ACC112 (cell line): ENCODE measurements at regions not wholly inside any gene's neighbourhood (a gene's known extent, or its start where the extent isn't known, plus 50 kb on each side); places are given as distances from the start of the nearest gene placed in this dataset.

Experiments used
- H2AFZ ChIP-seq: fragments of 200-600 bp; sonication (generic); one replicate; pipeline ENCODE4 v1.6.0; 2017; ENCODE audit warnings: antibody characterized with exemption, low read length; ENCODE audit not compliant: unreplicated experiment
- H3K27ac ChIP-seq: fragments of 200-600 bp; sonication (generic); 2 replicates; pipeline ENCODE4 v1.5.1; 2014; ENCODE audit warnings: low read depth, mild to moderate bottlenecking, antibody characterized with exemption, low read length, moderate library complexity
- H3K27me3 ChIP-seq: fragments of 200-600 bp; sonication (generic); 2 replicates; pipeline ENCODE4 v1.6.1; 2014; ENCODE audit warnings: mild to moderate bottlenecking, antibody characterized with exemption, low read length, moderate library complexity, mixed read lengths; ENCODE audit not compliant: insufficient read depth
- H3K36me3 ChIP-seq: fragments of 200-600 bp; sonication (generic); 2 replicates; pipeline ENCODE4 v1.6.1; 2016; ENCODE audit warnings: mild to moderate bottlenecking, antibody characterized with exemption, low read length, moderate library complexity, mixed read lengths; ENCODE audit not compliant: insufficient read depth
- H3K4me1 ChIP-seq: fragments of 200-600 bp; sonication (generic); one replicate; pipeline ENCODE4 v1.6.1; 2016; ENCODE audit warnings: low read length, mixed read lengths; ENCODE audit not compliant: insufficient read depth, unreplicated experiment, control insufficient read depth
- H3K4me3 ChIP-seq: fragments of 200-600 bp; sonication (generic); 2 replicates; pipeline ENCODE4 v1.5.1; 2014; ENCODE audit warnings: mild to moderate bottlenecking, low read depth, low read length
- H3K79me2 ChIP-seq: fragments of 200-600 bp; sonication (generic); one replicate; pipeline ENCODE4 v1.6.0; 2016; ENCODE audit warnings: low read length; ENCODE audit not compliant: control insufficient read depth, unreplicated experiment, insufficient read depth

GRCh38 chr2:23200068-23200786, 184.8 kb upstream of the KLHL29 start:
- Histone ChIP-seq H3K4me3 (no peak overlapping the region), H2AFZ (no peak overlapping the region), H3K27me3 (peaks cover 14% of the 10 kb centered on the region; the same call in 1 of the 2 replicates), H3K79me2 (no peaks in the 10 kb centered on the region), H3K4me1 (no peaks in the 10 kb centered on the region), H3K27ac (no peak overlapping the region), H3K36me3 (no peaks in the 10 kb centered on the region)

GRCh38 chr2:23200787-23201114, 184.2 kb upstream of the KLHL29 start:
- Histone ChIP-seq H3K4me3 (no peak overlapping the region), H2AFZ (no peak overlapping the region), H3K79me2 (no peaks in the 10 kb centered on the region), H3K27me3 (peaks cover 14% of the 10 kb centered on the region; the same call in 1 of the 2 replicates), H3K4me1 (no peaks in the 10 kb centered on the region), H3K36me3 (no peaks in the 10 kb centered on the region), H3K27ac (no peak overlapping the region)

GRCh38 chr2:23203383-23203782, 181.6 kb upstream of the KLHL29 start:
- Histone ChIP-seq H3K27me3 (peaks cover 1% of the 10 kb centered on the region; the same call in 1 of the 2 replicates), H3K36me3 (no peaks in the 10 kb centered on the region)

GRCh38 chr2:23204685-23205242, 180.2 kb upstream of the KLHL29 start:
- Histone ChIP-seq H3K4me1 (no peaks in the 10 kb centered on the region), H2AFZ (no peak overlapping the region), H3K27me3 (no peaks in the 10 kb centered on the region), H3K4me3 (no peak overlapping the region), H3K79me2 (no peaks in the 10 kb centered on the region), H3K27ac (no peak overlapping the region), H3K36me3 (no peaks in the 10 kb centered on the region)

More at GRCh38 chr2:23203383-23203782, 181.6 kb upstream of the KLHL29 start:
- Histone ChIP-seq H3K4me3 (no peak overlapping the region), H3K27ac (no peak overlapping the region), H2AFZ (no peak overlapping the region), H3K4me1 (no peaks in the 10 kb centered on the region), H3K79me2 (no peaks in the 10 kb centered on the region)

GRCh38 chr2:23206650-23207049, 178.3 kb upstream of the KLHL29 start:
- Histone ChIP-seq H3K79me2 (no peaks in the 10 kb centered on the region), H3K27me3 (no peaks in the 10 kb centered on the region), H3K4me1 (no peaks in the 10 kb centered on the region), H3K4me3 (no peak overlapping the region), H2AFZ (no peak overlapping the region), H3K27ac (no peak overlapping the region), H3K36me3 (no peaks in the 10 kb centered on the region)

GRCh38 chr2:23207871-23208270, 177.1 kb upstream of the KLHL29 start:
- H3K27me3 ChIP-seq = no peaks in the 10 kb centered on the region
- no peaks in the 10 kb centered on the region for H3K4me1 ChIP-seq
- H3K79me2 ChIP-seq = no peaks in the 10 kb centered on the region
- H3K4me3 ChIP-seq = no peak overlapping the region
- H3K36me3 ChIP-seq = no peaks in the 10 kb centered on the region
- no peak overlapping the region for H2AFZ ChIP-seq
- H3K27ac ChIP-seq = no peak overlapping the region

GRCh38 chr2:23208339-23208738, 176.6 kb upstream of the KLHL29 start:
- Histone ChIP-seq H2AFZ (no peak overlapping the region), H3K36me3 (no peaks in the 10 kb centered on the region), H3K4me3 (no peak overlapping the region), H3K4me1 (no peaks in the 10 kb centered on the region), H3K27ac (no peak overlapping the region), H3K79me2 (no peaks in the 10 kb centered on the region), H3K27me3 (no peaks in the 10 kb centered on the region)

GRCh38 chr2:23209059-23209458, 175.9 kb upstream of the KLHL29 start:
- Histone ChIP-seq H2AFZ (no peak overlapping the region), H3K27me3 (no peaks in the 10 kb centered on the region), H3K4me3 (no peak overlapping the region), H3K36me3 (no peaks in the 10 kb centered on the region), H3K4me1 (no peaks in the 10 kb centered on the region), H3K79me2 (no peaks in the 10 kb centered on the region), H3K27ac (no peak overlapping the region)

- Histone ChIP-seq H3K4me3 (no peak overlapping the region), H3K79me2 (no peaks in the 10 kb centered on the region), H3K4me1 (no peaks in the 10 kb centered on the region)
Observed at GRCh38 chr2:23211987-23212583, 172.9 kb upstream of the KLHL29 start.

GRCh38 chr2:23213196-23213595, 171.8 kb upstream of the KLHL29 start:
- H3K27me3 ChIP-seq = no peaks in the 10 kb centered on the region
- H3K4me3 ChIP-seq = no peak overlapping the region
- no peaks in the 10 kb centered on the region for H3K4me1 ChIP-seq
- no peaks in the 10 kb centered on the region for H3K79me2 ChIP-seq
- H3K36me3 ChIP-seq = no peaks in the 10 kb centered on the region
- H2AFZ ChIP-seq = no peak overlapping the region
- H3K27ac ChIP-seq = no peak overlapping the region

More at GRCh38 chr2:23211987-23212583, 172.9 kb upstream of the KLHL29 start:
- no peak overlapping the region for H2AFZ ChIP-seq
- no peak overlapping the region for H3K27ac ChIP-seq
- H3K27me3 ChIP-seq = no peaks in the 10 kb centered on the region
- H3K36me3 ChIP-seq = no peaks in the 10 kb centered on the region

- no peaks in the 10 kb centered on the region for H3K36me3 ChIP-seq
- H3K4me1 ChIP-seq = no peaks in the 10 kb centered on the region
- H3K27ac ChIP-seq = no peak overlapping the region
- no peak overlapping the region for H2AFZ ChIP-seq
- no peaks in the 10 kb centered on the region for H3K27me3 ChIP-seq
- H3K4me3 ChIP-seq = no peak overlapping the region
- no peaks in the 10 kb centered on the region for H3K79me2 ChIP-seq
Observed at GRCh38 chr2:23215016-23215415, 170.0 kb upstream of the KLHL29 start.
